MCF 10A (cell line): ENCODE measurements at regions not wholly inside any gene's neighbourhood (a gene's known extent, or its start where the extent isn't known, plus 50 kb on each side); places are given as distances from the start of the nearest gene placed in this dataset.

ENCODE experiments used
- BruUV-seq: library from RNA; stranded (reverse); fragments of 400-500 nt; replicated peaks from 2 replicates; lab custom pipeline; 2021; lab: Mats Ljungman, UMichigan
- CTCF ChIA-PET: fragments of 300-600 bp; sonication (Branson Sonifier 250); formaldehyde crosslinking; extraction: SDS; loops from one replicate; lab custom pipeline; 2021; ENCODE audit warnings: antibody characterized with exemption, inconsistent platforms; lab: Yijun Ruan, JAX
- POLR2A ChIA-PET: fragments of 300-600, 350-650 bp; sonication (Branson Sonifier 250); formaldehyde crosslinking; extraction: SDS; loops from one replicate; lab custom pipeline; 2020; ENCODE audit warnings: antibody characterized with exemption, inconsistent platforms; lab: Yijun Ruan, JAX
- DNase-seq: peaks from one replicate; pipeline ENCODE4 v3.0.0-alpha.2; 2018; ENCODE audit not compliant: unreplicated experiment
- H3K27ac Mint-ChIP-seq: one replicate; pipeline ENCODE4 v1.8.0; 2022; ENCODE audit warnings: mild to moderate bottlenecking, low read depth, mixed read lengths; ENCODE audit not compliant: unreplicated experiment
- H3K27me3 Mint-ChIP-seq: one replicate; pipeline ENCODE4 v1.8.0; 2022; ENCODE audit warnings: mixed read lengths; ENCODE audit not compliant: insufficient read depth, unreplicated experiment
- H3K36me3 Mint-ChIP-seq: one replicate; pipeline ENCODE4 v1.8.0; 2022; ENCODE audit warnings: mild to moderate bottlenecking, moderate library complexity, mixed read lengths; ENCODE audit not compliant: insufficient read depth, unreplicated experiment
- H3K4me1 Mint-ChIP-seq: one replicate; pipeline ENCODE4 v1.8.0; 2022; ENCODE audit warnings: mixed read lengths; ENCODE audit not compliant: insufficient read depth, unreplicated experiment
- H3K4me3 Mint-ChIP-seq: one replicate; pipeline ENCODE4 v1.8.0; 2022; ENCODE audit warnings: mild to moderate bottlenecking, moderate library complexity, mixed read lengths; ENCODE audit not compliant: unreplicated experiment
- H3K9me3 Mint-ChIP-seq: one replicate; pipeline ENCODE4 v1.8.0; 2022; ENCODE audit warnings: mixed read lengths; ENCODE audit not compliant: unreplicated experiment
- intact Hi-C: fragments of 100-400 bp; cut with micrococcal nuclease; formaldehyde crosslinking; loops from 2 replicates; pipeline ENCODE4 v1.14.1; 2022
- TF ChIP-seq, protein P1 (sequence below): fragments of 200-600 bp; IDR thresholded peaks from one replicate; pipeline ENCODE4 v1.8.0; 2022; ENCODE audit warnings: antibody characterized with exemption, mild to moderate bottlenecking; ENCODE audit not compliant: unreplicated experiment

DNA sequence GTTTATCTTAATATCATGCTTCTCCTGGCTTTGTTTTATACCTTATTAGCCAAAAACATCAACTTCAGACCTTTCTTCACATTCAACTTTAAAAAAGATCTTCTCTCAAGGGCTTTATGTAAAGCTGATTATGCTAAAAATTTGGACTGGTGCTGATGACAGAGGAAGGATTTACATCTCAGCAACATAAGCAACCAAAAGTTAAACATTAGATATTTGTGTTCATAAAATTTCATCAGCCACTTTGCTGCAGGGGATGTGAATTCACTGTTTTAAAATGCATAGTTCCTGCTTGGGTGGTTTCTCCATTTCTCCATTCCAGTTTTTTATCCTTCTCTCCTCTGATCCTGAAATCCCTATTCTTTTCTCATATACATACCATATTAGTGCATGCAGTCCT, 398.6 kb upstream of the DDI1 start:
- POLR2A ChIA-PET = no interaction called here
- H3K27ac Mint-ChIP-seq = no peak overlapping the region
- intact Hi-C loops = no loop called here
- no peaks in the 10 kb centered on the region for H3K27me3 Mint-ChIP-seq
- H3K9me3 Mint-ChIP-seq = no peaks in the 10 kb centered on the region
- no TSS peak for BruUV-seq
- TF ChIP-seq, protein P1, sequence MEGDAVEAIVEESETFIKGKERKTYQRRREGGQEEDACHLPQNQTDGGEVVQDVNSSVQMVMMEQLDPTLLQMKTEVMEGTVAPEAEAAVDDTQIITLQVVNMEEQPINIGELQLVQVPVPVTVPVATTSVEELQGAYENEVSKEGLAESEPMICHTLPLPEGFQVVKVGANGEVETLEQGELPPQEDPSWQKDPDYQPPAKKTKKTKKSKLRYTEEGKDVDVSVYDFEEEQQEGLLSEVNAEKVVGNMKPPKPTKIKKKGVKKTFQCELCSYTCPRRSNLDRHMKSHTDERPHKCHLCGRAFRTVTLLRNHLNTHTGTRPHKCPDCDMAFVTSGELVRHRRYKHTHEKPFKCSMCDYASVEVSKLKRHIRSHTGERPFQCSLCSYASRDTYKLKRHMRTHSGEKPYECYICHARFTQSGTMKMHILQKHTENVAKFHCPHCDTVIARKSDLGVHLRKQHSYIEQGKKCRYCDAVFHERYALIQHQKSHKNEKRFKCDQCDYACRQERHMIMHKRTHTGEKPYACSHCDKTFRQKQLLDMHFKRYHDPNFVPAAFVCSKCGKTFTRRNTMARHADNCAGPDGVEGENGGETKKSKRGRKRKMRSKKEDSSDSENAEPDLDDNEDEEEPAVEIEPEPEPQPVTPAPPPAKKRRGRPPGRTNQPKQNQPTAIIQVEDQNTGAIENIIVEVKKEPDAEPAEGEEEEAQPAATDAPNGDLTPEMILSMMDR = no peak
- CTCF ChIA-PET = interaction anchor here (0.7 kb wide), 1 partner anchor 17 kb away, joined by 3 read pairs; no protein-coding TSS in a partner anchor
- H3K4me3 Mint-ChIP-seq = no peak overlapping the region
- DNase-seq = no peak
- no peaks in the 10 kb centered on the region for H3K4me1 Mint-ChIP-seq
- no peaks in the 10 kb centered on the region for H3K36me3 Mint-ChIP-seq

DNA sequence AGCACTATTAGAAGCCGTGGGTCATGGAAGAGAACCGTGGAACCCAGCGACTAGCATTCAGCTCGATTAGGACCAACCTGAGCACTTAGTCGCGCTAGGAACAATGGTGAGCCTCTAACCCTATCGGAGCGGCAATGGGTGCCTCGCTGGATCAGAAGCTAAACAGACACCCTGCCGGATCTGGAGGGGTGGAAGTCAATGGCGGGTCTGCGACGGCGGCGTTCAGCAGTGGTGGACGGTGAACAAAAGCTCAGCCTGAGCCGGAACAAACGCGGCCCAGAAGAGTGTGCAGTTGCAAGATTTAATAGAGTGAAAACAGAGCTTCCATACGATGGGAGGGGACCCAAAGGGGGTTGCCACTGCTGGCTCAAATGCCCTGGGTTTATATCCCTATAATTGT, 391.8 kb upstream of the DDI1 start:
- no TSS peak for BruUV-seq

DNA sequence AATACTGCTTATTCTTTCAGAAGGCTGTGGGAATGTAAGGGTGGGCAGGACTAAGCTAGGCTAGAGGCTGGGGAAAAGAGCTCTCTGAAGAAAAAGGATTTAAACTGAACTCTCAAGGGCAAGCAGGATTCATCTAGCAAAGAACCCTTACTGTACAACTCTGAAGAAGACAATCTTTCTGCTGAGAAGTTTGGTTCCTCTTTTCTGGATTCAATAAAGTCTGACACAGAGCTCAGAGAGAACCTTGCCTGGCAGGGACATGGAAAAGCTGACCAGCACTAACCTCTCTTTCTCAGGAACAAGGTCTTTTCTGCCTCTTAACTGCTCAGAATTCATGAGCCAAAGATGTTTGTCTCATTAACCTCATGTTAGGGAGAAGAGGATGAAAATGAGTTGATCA, 388.4 kb upstream of the DDI1 start:
- ChIA-PET CTCF (interaction anchor here (0.7 to 1.0 kb wide), 3 partner anchors 11 to 42 kb away, joined by 3 to 5 read pairs (median 4); no protein-coding TSS in a partner anchor), POLR2A (interaction anchor here (0.6 kb wide), 1 partner anchor 23 kb away, joined by 3 read pairs; no protein-coding TSS in a partner anchor)
- peaks cover 18% of the 10 kb centered on the region for H3K9me3 Mint-ChIP-seq
- no peaks in the 10 kb centered on the region for H3K27me3 Mint-ChIP-seq
- intact Hi-C loops = no loop called here
- TF ChIP-seq, protein P1 = no peak
- no peaks in the 10 kb centered on the region for H3K4me1 Mint-ChIP-seq
- no peak overlapping the region for H3K27ac Mint-ChIP-seq
- H3K36me3 Mint-ChIP-seq = no peaks in the 10 kb centered on the region
- no TSS peak for BruUV-seq
- DNase-seq = no peak
- H3K4me3 Mint-ChIP-seq = no peak overlapping the region

More for the DNA sequence above, 391.8 kb upstream of the DDI1 start:
- no peak for DNase-seq
- POLR2A ChIA-PET = no interaction called here
- CTCF ChIA-PET = interaction anchor here (0.9 kb wide), 1 partner anchor 42 kb away, joined by 3 read pairs; no protein-coding TSS in a partner anchor
- H3K4me1 Mint-ChIP-seq = no peaks in the 10 kb centered on the region
- no peaks in the 10 kb centered on the region for H3K27me3 Mint-ChIP-seq
- intact Hi-C loops = no loop called here
- TF ChIP-seq, protein P1 = no peak
- H3K36me3 Mint-ChIP-seq = no peaks in the 10 kb centered on the region
- H3K4me3 Mint-ChIP-seq = no peak overlapping the region
- H3K27ac Mint-ChIP-seq = no peak overlapping the region
- no peaks in the 10 kb centered on the region for H3K9me3 Mint-ChIP-seq

DNA sequence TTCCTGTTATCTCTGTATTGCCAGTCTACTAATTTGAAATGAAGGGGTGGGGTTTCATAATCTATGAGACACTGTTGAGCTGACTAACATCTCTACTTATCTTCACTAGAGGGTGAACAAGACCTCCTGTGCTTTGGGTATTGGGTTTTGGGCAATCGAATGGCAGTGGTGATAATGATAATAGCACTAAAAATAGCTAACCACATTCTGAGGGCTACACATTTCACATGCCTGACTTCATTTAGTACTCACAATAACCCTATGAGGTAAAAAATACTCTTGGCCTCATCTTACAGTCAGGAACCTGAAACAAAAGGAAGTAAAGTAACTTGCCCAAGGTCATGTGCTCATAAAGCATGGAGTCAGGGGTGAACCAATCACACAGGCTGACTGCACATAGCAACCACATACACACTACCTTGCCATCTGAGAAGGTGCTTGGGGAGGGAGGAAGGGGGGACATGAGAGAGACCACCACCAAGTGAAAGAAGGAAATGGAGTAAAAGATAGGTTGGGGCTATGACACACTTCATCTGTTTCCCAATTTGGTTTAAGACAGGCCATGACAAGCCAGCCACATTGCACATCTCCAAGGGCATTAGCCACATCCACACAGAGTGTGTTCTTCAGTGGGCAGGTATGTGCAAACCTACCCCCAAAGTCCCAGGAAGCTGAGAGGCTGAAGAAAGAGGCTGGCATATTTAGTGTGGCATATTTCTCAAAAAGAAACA, 387.6 kb upstream of the DDI1 start:
- Mint-ChIP-seq H3K27me3 (no peaks in the 10 kb centered on the region), H3K36me3 (no peaks in the 10 kb centered on the region), H3K9me3 (peaks cover 18% of the 10 kb centered on the region), H3K4me3 (no peak overlapping the region), H3K27ac (no peak overlapping the region), H3K4me1 (no peaks in the 10 kb centered on the region)
- no TSS peak for BruUV-seq
- TF ChIP-seq, protein P1 = no peak
- CTCF ChIA-PET = interaction anchor here (0.7 to 1.0 kb wide), 3 partner anchors 11 to 43 kb away, joined by 3 to 5 read pairs (median 4); no protein-coding TSS in a partner anchor
- intact Hi-C loops = no loop called here
- no peak for DNase-seq
- POLR2A ChIA-PET = no interaction called here
